MCF 10A (cell line): ENCODE measurements at regions not wholly inside any gene's neighbourhood (a gene's known extent, or its start where the extent isn't known, plus 50 kb on each side); places are given as distances from the start of the nearest gene placed in this dataset.

Source experiments
- BruUV-seq: library from RNA; stranded (reverse); fragments of 400-500 nt; replicated peaks from 2 replicates; lab custom pipeline; 2021; lab: Mats Ljungman, UMichigan
- CTCF ChIA-PET: fragments of 300-600 bp; sonication (Branson Sonifier 250); formaldehyde crosslinking; extraction: SDS; loops from one replicate; lab custom pipeline; 2021; ENCODE audit warnings: antibody characterized with exemption, inconsistent platforms; lab: Yijun Ruan, JAX
- POLR2A ChIA-PET: fragments of 300-600, 350-650 bp; sonication (Branson Sonifier 250); formaldehyde crosslinking; extraction: SDS; loops from one replicate; lab custom pipeline; 2020; ENCODE audit warnings: antibody characterized with exemption, inconsistent platforms; lab: Yijun Ruan, JAX
- DNase-seq: peaks from one replicate; pipeline ENCODE4 v3.0.0-alpha.2; 2018; ENCODE audit not compliant: unreplicated experiment
- H3K27ac Mint-ChIP-seq: one replicate; pipeline ENCODE4 v1.8.0; 2022; ENCODE audit warnings: mild to moderate bottlenecking, low read depth, mixed read lengths; ENCODE audit not compliant: unreplicated experiment
- H3K27me3 Mint-ChIP-seq: one replicate; pipeline ENCODE4 v1.8.0; 2022; ENCODE audit warnings: mixed read lengths; ENCODE audit not compliant: insufficient read depth, unreplicated experiment
- H3K36me3 Mint-ChIP-seq: one replicate; pipeline ENCODE4 v1.8.0; 2022; ENCODE audit warnings: mild to moderate bottlenecking, moderate library complexity, mixed read lengths; ENCODE audit not compliant: insufficient read depth, unreplicated experiment
- H3K4me1 Mint-ChIP-seq: one replicate; pipeline ENCODE4 v1.8.0; 2022; ENCODE audit warnings: mixed read lengths; ENCODE audit not compliant: insufficient read depth, unreplicated experiment
- H3K4me3 Mint-ChIP-seq: one replicate; pipeline ENCODE4 v1.8.0; 2022; ENCODE audit warnings: mild to moderate bottlenecking, moderate library complexity, mixed read lengths; ENCODE audit not compliant: unreplicated experiment
- H3K9me3 Mint-ChIP-seq: one replicate; pipeline ENCODE4 v1.8.0; 2022; ENCODE audit warnings: mixed read lengths; ENCODE audit not compliant: unreplicated experiment
- intact Hi-C: fragments of 100-400 bp; cut with micrococcal nuclease; formaldehyde crosslinking; loops from 2 replicates; pipeline ENCODE4 v1.14.1; 2022
- TF ChIP-seq, protein P1 (sequence below): fragments of 200-600 bp; IDR thresholded peaks from one replicate; pipeline ENCODE4 v1.8.0; 2022; ENCODE audit warnings: antibody characterized with exemption, mild to moderate bottlenecking; ENCODE audit not compliant: unreplicated experiment

DNA sequence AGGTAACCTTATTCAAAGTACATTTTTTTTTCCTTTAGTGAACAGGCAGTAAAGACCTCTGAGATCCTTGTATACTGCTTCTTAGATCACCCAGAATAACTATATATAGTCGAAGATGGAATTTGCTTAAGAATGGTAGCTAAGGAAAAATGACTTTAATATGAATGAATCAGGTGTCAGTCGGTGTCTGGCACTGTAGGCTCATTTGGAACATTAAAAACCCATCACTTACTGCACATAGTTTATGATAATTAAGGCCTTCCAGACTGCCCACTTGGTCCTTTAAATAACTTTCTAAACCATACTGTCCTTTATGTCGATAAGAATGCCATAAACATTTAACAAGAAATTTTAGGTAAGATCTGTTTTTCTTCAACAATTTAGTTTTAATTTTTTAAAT, 981.8 kb downstream of the ROBO2 start:
- ChIA-PET CTCF (no interaction called here), POLR2A (no interaction called here)
- Mint-ChIP-seq H3K4me1 (peaks cover 5% of the 10 kb centered on the region), H3K36me3 (no peaks in the 10 kb centered on the region), H3K27ac (no peak overlapping the region), H3K4me3 (no peak overlapping the region), H3K9me3 (no peaks in the 10 kb centered on the region), H3K27me3 (no peaks in the 10 kb centered on the region)
- BruUV-seq = no TSS peak
- DNase-seq = no peak
- TF ChIP-seq, protein P1, sequence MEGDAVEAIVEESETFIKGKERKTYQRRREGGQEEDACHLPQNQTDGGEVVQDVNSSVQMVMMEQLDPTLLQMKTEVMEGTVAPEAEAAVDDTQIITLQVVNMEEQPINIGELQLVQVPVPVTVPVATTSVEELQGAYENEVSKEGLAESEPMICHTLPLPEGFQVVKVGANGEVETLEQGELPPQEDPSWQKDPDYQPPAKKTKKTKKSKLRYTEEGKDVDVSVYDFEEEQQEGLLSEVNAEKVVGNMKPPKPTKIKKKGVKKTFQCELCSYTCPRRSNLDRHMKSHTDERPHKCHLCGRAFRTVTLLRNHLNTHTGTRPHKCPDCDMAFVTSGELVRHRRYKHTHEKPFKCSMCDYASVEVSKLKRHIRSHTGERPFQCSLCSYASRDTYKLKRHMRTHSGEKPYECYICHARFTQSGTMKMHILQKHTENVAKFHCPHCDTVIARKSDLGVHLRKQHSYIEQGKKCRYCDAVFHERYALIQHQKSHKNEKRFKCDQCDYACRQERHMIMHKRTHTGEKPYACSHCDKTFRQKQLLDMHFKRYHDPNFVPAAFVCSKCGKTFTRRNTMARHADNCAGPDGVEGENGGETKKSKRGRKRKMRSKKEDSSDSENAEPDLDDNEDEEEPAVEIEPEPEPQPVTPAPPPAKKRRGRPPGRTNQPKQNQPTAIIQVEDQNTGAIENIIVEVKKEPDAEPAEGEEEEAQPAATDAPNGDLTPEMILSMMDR = no peak
- intact Hi-C loops = no loop called here

DNA sequence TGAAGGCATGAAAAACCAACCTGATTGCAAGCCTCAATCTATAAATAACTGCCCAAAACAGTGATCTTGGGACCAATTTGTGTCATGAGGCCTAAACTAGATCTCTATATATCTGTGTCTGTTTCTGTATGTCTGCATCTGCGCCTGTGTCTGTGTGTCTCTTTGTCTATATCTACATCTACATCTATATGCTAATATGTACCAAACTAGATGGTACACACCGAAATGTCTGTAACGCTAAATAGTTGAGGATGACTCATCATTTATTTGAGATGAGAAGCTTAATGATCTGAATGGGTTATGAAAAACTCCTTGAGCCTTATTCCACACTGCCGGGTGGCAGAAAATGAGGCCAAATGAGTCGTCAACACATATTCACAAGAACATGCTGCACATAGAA, 982.3 kb downstream of the ROBO2 start:
- Mint-ChIP-seq H3K4me1 (peaks cover 5% of the 10 kb centered on the region), H3K4me3 (no peak overlapping the region), H3K27me3 (no peaks in the 10 kb centered on the region), H3K27ac (no peak overlapping the region), H3K9me3 (no peaks in the 10 kb centered on the region), H3K36me3 (no peaks in the 10 kb centered on the region)
- intact Hi-C loops = no loop called here
- no TSS peak for BruUV-seq
- TF ChIP-seq, protein P1 = no peak
- no peak for DNase-seq
- ChIA-PET POLR2A (no interaction called here), CTCF (interaction anchor here (0.7 to 0.9 kb wide), 2 partner anchors 17 to 203 kb away, joined by 3 to 4 read pairs; no protein-coding TSS in a partner anchor)

DNA sequence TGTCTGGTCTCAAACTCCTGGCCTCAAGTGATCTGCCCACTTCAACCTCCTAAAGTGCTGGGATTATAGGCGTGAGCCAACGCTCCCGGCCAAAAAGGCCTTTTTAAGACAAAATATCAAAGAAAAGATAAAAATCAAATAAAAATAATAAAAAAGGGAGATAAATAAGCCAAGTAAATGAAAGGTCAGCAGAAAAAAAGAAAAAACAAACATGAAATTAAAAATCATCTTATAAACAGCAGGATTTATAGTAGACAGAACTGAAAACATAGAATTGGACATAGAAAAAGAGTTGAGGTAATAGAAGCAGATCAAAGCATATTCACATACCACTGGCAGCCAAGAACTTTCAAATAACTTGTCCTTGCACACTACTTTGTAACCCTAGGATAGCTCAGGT, 983.4 kb downstream of the ROBO2 start:
- CTCF ChIA-PET = no interaction called here
- H3K27ac Mint-ChIP-seq = no peak overlapping the region
- no peaks in the 10 kb centered on the region for H3K9me3 Mint-ChIP-seq

DNA sequence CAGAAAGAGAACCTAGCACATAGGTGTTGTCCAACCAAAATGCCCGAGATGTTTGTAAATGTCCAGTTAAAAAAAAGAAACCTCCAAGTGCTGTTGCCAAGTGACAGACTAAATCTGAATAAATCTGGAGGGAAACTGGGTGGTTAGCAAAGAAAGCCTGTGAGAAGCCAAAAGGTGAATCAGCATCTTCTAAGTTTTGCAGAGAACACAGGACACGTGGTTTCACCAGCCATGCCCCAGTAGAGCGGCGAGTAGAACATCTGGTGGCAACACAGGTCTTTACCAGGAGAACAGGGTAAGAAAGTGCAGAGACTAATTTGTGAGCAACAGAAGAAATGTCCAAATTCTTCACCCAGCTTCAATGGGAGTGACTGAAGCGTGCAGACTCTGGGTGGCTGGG, 986.0 kb downstream of the ROBO2 start:
- no TSS peak for BruUV-seq
- Mint-ChIP-seq H3K4me1 (peaks cover 5% of the 10 kb centered on the region), H3K27ac (no peak overlapping the region), H3K36me3 (no peaks in the 10 kb centered on the region), H3K27me3 (no peaks in the 10 kb centered on the region), H3K4me3 (no peak overlapping the region), H3K9me3 (no peaks in the 10 kb centered on the region)
- DNase-seq = no peak
- TF ChIP-seq, protein P1 = no peak
- ChIA-PET POLR2A (no interaction called here), CTCF (no interaction called here)
- intact Hi-C loops = no loop called here

More for the DNA sequence above, 983.4 kb downstream of the ROBO2 start:
- POLR2A ChIA-PET = interaction anchor here (0.5 kb wide), 1 partner anchor 973 kb away, joined by 3 read pairs; no protein-coding TSS in a partner anchor
- no peaks in the 10 kb centered on the region for H3K36me3 Mint-ChIP-seq
- H3K4me1 Mint-ChIP-seq = peaks cover 5% of the 10 kb centered on the region
- H3K27me3 Mint-ChIP-seq = no peaks in the 10 kb centered on the region
- DNase-seq = no peak
- BruUV-seq = no TSS peak
- TF ChIP-seq, protein P1 = no peak
- no peak overlapping the region for H3K4me3 Mint-ChIP-seq
- intact Hi-C loops = no loop called here
